Gastroesophageal sphincter (tissue), 4 donors: ENCODE measurements at regions not wholly inside any gene's neighbourhood (a gene's known extent, or its start where the extent isn't known, plus 50 kb on each side); places are given as distances from the start of the nearest gene placed in this dataset.

Source experiments
- ATAC-seq: fragments of 150-250 bp; one replicate; pipeline ENCODE4 v1.9.1; 2016; ENCODE audit warnings: mild to moderate bottlenecking, moderate library complexity
- H3K27ac ChIP-seq, 4 donors: fragments of 200-600 bp; sonication (generic) in 3 of 4; 1 replicate in 3 of 4; 2 replicates in 1 of 4; pipeline ENCODE4 v1.5.1; 2016 to 2019
- H3K27me3 ChIP-seq: fragments of 200-600 bp; sonication (generic); one replicate; pipeline ENCODE4 v1.5.1; 2019
- H3K36me3 ChIP-seq, 2 donors: fragments of 200-600 bp; sonication (generic); one replicate each; pipeline ENCODE4 v1.5.1; 2019; ENCODE audit warnings: control low read depth in 1 of 2
- H3K4me1 ChIP-seq, 3 donors: fragments of 200-600 bp; sonication (generic); 1 replicate in 2 of 3; 2 replicates in 1 of 3; pipeline ENCODE4 v1.5.1; 2016 to 2019; ENCODE audit warnings: control low read depth in 2 of 3
- H3K4me3 ChIP-seq, 2 donors: fragments of 200-600 bp; sonication (generic); one replicate each; pipeline ENCODE4 v1.5.1; 2019; ENCODE audit warnings: mild to moderate bottlenecking in 1 of 2, moderate library complexity in 1 of 2
- H3K9me3 ChIP-seq, 3 donors: fragments of 200-600 bp; sonication (generic); one replicate each; pipeline ENCODE4 v1.5.1; 2017 to 2019; ENCODE audit warnings: control low read depth in 2 of 3
- EP300 ChIP-seq: sonication (generic); formaldehyde crosslinking; IDR thresholded peaks from one replicate; pipeline ENCODE4 v1.6.1; 2017; ENCODE audit warnings: antibody characterized with exemption, mild to moderate bottlenecking
- POLR2A ChIP-seq, 2 donors: fragments of 450-650 bp; IDR thresholded peaks; one replicate each; pipeline ENCODE4 v1.6.1; 2017; ENCODE audit warnings: antibody characterized with exemption in 2 of 2, mild to moderate bottlenecking in 2 of 2, moderate library complexity in 1 of 2
- POLR2AphosphoS5 ChIP-seq: sonication (generic); formaldehyde crosslinking; IDR thresholded peaks from one replicate; pipeline ENCODE4 v1.6.1; 2017; ENCODE audit warnings: antibody characterized with exemption
- WGBS, 2 donors: methylation state at CpG; one replicate each; pipeline ENCODE4 v1.1.5; 2018; ENCODE audit warnings: low coverage in 1 of 2; 5-methylcytosine and 5-hydroxymethylcytosine counted together
- TF ChIP-seq, protein P1 (sequence below), 4 experiments: fragments of 200-600 bp in 2 of 4; fragments of 450-650 bp in 2 of 4; sonication (generic) in 1 of 4; IDR thresholded peaks; one replicate each; pipeline ENCODE4 v1.5.1; 2017 to 2019; ENCODE audit warnings: antibody characterized with exemption in 4 of 4, mild to moderate bottlenecking in 2 of 4, moderate library complexity in 2 of 4

GRCh38 chr2:160976797-160977196, 183.4 kb upstream of the TANK start:
- Histone ChIP-seq H3K9me3 (no peaks in the 10 kb centered on the region), H3K4me3 (no peak overlapping the region), H3K27me3 (no peaks in the 10 kb centered on the region), H3K27ac (no peak overlapping the region), H3K4me1 (no peaks in the 10 kb centered on the region), H3K36me3 (no peaks in the 10 kb centered on the region)
- no peak for ATAC-seq
- TF ChIP-seq POLR2AphosphoS5 (no peak), POLR2A (IDR thresholded peaks at IDR 0.05) (no peak), EP300 (no peak)
- TF ChIP-seq, protein P1, sequence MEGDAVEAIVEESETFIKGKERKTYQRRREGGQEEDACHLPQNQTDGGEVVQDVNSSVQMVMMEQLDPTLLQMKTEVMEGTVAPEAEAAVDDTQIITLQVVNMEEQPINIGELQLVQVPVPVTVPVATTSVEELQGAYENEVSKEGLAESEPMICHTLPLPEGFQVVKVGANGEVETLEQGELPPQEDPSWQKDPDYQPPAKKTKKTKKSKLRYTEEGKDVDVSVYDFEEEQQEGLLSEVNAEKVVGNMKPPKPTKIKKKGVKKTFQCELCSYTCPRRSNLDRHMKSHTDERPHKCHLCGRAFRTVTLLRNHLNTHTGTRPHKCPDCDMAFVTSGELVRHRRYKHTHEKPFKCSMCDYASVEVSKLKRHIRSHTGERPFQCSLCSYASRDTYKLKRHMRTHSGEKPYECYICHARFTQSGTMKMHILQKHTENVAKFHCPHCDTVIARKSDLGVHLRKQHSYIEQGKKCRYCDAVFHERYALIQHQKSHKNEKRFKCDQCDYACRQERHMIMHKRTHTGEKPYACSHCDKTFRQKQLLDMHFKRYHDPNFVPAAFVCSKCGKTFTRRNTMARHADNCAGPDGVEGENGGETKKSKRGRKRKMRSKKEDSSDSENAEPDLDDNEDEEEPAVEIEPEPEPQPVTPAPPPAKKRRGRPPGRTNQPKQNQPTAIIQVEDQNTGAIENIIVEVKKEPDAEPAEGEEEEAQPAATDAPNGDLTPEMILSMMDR (IDR thresholded peaks at IDR 0.05), result no peak
- 100% methylated on average over 1 to 2 of the region's 2 CpGs for WGBS, 2 donors

DNA sequence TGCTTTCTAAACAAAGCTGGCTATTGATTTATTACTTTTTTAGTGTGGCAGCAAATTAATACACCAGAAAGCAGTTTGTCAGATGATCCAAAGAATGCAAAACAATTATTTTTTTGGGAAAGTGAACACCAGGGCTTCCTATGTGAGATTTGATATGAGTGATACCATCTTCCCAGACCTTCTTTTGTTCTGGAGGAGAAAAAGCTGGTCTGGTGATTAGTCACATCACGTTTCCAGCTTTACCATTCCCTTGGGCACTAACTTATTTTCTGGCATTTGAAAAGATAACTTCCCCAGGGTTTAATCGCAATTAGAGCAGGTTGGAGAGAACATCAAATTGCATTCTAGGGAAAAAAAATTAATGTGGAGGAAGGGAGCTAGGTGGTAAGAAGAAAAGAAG, 182.9 kb upstream of the TANK start:
- H3K27me3 ChIP-seq, result no peaks in the 10 kb centered on the region
- TF ChIP-seq, protein P1 (IDR thresholded peaks at IDR 0.05), result no peak
- no peak for TF ChIP-seq EP300
- TF ChIP-seq POLR2AphosphoS5, result no peak
- TF ChIP-seq POLR2A (IDR thresholded peaks at IDR 0.05), result no peak
- H3K4me1 ChIP-seq, result no peaks in the 10 kb centered on the region
- no peak overlapping the region for H3K27ac ChIP-seq
- 36 to 42% methylated on average over 2 of the region's 2 CpGs for WGBS, 2 donors
- H3K36me3 ChIP-seq, result no peaks in the 10 kb centered on the region
- no peaks in the 10 kb centered on the region for H3K9me3 ChIP-seq
- no peak for ATAC-seq
- no peak overlapping the region for H3K4me3 ChIP-seq

- Histone ChIP-seq H3K9me3 (no peaks in the 10 kb centered on the region), H3K36me3 (no peaks in the 10 kb centered on the region), H3K27me3 (no peaks in the 10 kb centered on the region), H3K4me1 (no peaks in the 10 kb centered on the region), H3K27ac (no peak overlapping the region), H3K4me3 (no peak overlapping the region)
- no peak for ATAC-seq
- WGBS, 2 donors, result 93 to 100% methylated on average over 2 of the region's 2 CpGs
- TF ChIP-seq, protein P1 (IDR thresholded peaks at IDR 0.05), result no peak
- TF ChIP-seq EP300 (no peak), POLR2AphosphoS5 (no peak), POLR2A (IDR thresholded peaks at IDR 0.05) (no peak)
Measured at GRCh38 chr2:160977854-160978253, 182.4 kb upstream of the TANK start.

- Histone ChIP-seq H3K27ac (peak overlapping the region in 3 of 4 donors; percentile 16 to 34 (median 17)), H3K4me3 (no peak overlapping the region), H3K27me3 (no peaks in the 10 kb centered on the region), H3K9me3 (no peaks in the 10 kb centered on the region), H3K36me3 (no peaks in the 10 kb centered on the region), H3K4me1 (peaks cover 0 to 26% (median 3%) of the 10 kb centered on the region in 3 donors)
- no peak for ATAC-seq
- WGBS, 2 donors, result 28 to 32% methylated on average over 2 to 3 of the region's 3 CpGs
- TF ChIP-seq POLR2A (IDR thresholded peaks at IDR 0.05) (no peak), POLR2AphosphoS5 (peak; percentile 46)
Measured at GRCh38 chr2:160984426-160985077, 175.7 kb upstream of the TANK start.

GRCh38 chr2:160989778-160990177, 170.4 kb upstream of the TANK start:
- Histone ChIP-seq H3K27me3 (no peaks in the 10 kb centered on the region), H3K36me3 (no peaks in the 10 kb centered on the region), H3K4me1 (peaks cover 3 to 25% (median 5%) of the 10 kb centered on the region in 3 donors), H3K27ac (no peak overlapping the region), H3K9me3 (no peaks in the 10 kb centered on the region), H3K4me3 (no peak overlapping the region)
- WGBS, 2 donors, result 36 to 40% methylated on average over 1 of the region's 1 CpG
- TF ChIP-seq, protein P1 (IDR thresholded peaks at IDR 0.05), result no peak
- TF ChIP-seq POLR2AphosphoS5 (no peak), EP300 (no peak), POLR2A (IDR thresholded peaks at IDR 0.05) (no peak)
- no peak for ATAC-seq
